Heart right ventricle (tissue), 16 donors: ENCODE measurements at regions not wholly inside any gene's neighbourhood (a gene's known extent, or its start where the extent isn't known, plus 50 kb on each side); places are given as distances from the start of the nearest gene placed in this dataset.

Source experiments
- ATAC-seq, 8 donors: fragments of 200-7000 bp; cut with Tn5 transposase; one replicate each; pipeline ENCODE4 v1.9.1; 2020; ENCODE audit warnings: mild to moderate bottlenecking in 8 of 8, moderate library complexity in 8 of 8, moderate number of reproducible peaks in 1 of 8
- DNase-seq, 2 donors: peaks; one replicate each; pipeline ENCODE4 v3.0.0-alpha.2; 2020
- H3K27ac ChIP-seq, 10 donors: fragments of 200-600 bp; sonication (generic) in 2 of 10; one replicate each; pipeline versions ENCODE4 v1.5.0 to v1.8.0; 2020 to 2022; ENCODE audit warnings: mild to moderate bottlenecking in 3 of 10
- H3K27me3 ChIP-seq, 7 donors: fragments of 200-600 bp; one replicate each; pipeline ENCODE4 v1.8.0; 2021 to 2022; ENCODE audit warnings: mild to moderate bottlenecking in 2 of 7
- H3K36me3 ChIP-seq, 9 donors: fragments of 200-600 bp; sonication (generic) in 1 of 9; one replicate each; pipeline versions ENCODE4 v1.5.0 to v1.8.0; 2020 to 2022; ENCODE audit warnings: mild to moderate bottlenecking in 2 of 9
- H3K4me1 ChIP-seq, 9 donors: fragments of 200-600 bp; sonication (generic) in 1 of 9; one replicate each; pipeline versions ENCODE4 v1.5.0 to v1.8.0; 2020 to 2022; ENCODE audit warnings: mild to moderate bottlenecking in 4 of 9
- H3K4me3 ChIP-seq, 10 donors: fragments of 200-600 bp; sonication (generic) in 2 of 10; one replicate each; pipeline versions ENCODE4 v1.5.0 to v1.8.0; 2020 to 2022; ENCODE audit warnings: mild to moderate bottlenecking in 7 of 10, moderate library complexity in 2 of 10
- H3K9me3 ChIP-seq, 11 donors: fragments of 200-600 bp in 10 of 11; sonication (generic) in 2 of 11; one replicate each; pipeline versions ENCODE4 v1.5.0 to v1.8.0; 2013 to 2022; ENCODE audit warnings: mild to moderate bottlenecking in 2 of 11, control low read depth in 1 of 11, moderate library complexity in 1 of 11
- CTCF ChIP-seq, 9 donors: fragments of 200-600 bp; sonication (generic) in 2 of 9; IDR thresholded peaks; one replicate each; pipeline versions ENCODE4 v1.5.0 to v1.8.0; 2021 to 2022; ENCODE audit warnings: antibody characterized with exemption in 9 of 9, mild to moderate bottlenecking in 5 of 9, moderate library complexity in 1 of 9
- WGBS, 2 donors: extraction: QIAGEN DNeasy Blood & Tissue Kit; methylation state at CpG; one replicate each; pipeline ENCODE4 v1.1.7; 2013; ENCODE audit warnings: inconsistent platforms in 1 of 2; 5-methylcytosine and 5-hydroxymethylcytosine counted together
- intact Hi-C, 10 donors: fragments of 100-400 bp; cut with DNase I; formaldehyde crosslinking; loops; one replicate each; pipeline versions ENCODE4 v1.11.1 to v1.14.2; 2022
- donor health status: Arrhythmogenic right ventricular cardiomyopathy.
- donor health status: ischemic (EF 13 %, LVEDD 7.1; RV severe dilation, severe dysfunction).
- donor health status: healthy with polysubstance abuse.
- donor health status: DM: no; HTN: yes; CAD: no.
- donor health status: DM: no; HTN: no; CAD: no.
- donor health status: ischemic (EF 25% LVEDD 6.9; RV normal size, moderate dysfunction).
- donor health status: ischemic (EF 25% LVEDD 5.7; RV mildly dilated, moderate dysfunction).
- donor health status: healthy.
- donor health status: DM: yes; HTN: yes; CAD: no.
- donor health status: Ischemic cardiomyopathy.
- donor health status: ischemic (EF 35%, LVEDD 5.7; RV mildly dilated, moderate dysfunction).
- donor health status: nonischemic (EF 11% LVEDD 7.7; RV severe dilation, severe dysfunction).
- donor health status: DM: yes; HTN: yes; CAD: no.
- donor health status: PGD.
- donor health status: ischemic (EF 29% LVEDD 5.4; RV normal size, mild dysfunction).
- donor health status: nonischemic (EF 23%, LVEDD 6.1; RV moderate dilation, normal function).

DNA sequence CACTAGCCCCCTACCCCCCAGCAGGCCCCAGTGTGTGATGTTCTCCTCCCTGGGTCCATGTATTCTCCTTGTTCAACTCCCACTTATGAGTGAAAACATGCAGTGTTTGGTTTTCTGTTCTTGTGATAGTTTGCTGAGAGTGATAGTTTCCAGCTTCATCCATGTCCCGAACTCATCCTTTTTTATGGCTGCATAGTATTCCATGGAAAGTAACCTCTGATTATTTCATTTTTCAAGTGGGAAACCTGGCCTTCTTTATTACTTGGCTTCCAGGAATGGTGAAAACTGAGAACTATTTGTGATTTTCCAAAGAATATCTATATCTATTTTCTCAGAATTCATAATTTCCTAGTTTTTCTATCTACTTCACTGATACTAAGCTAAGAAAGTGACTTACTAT, 235.0 kb downstream of the MTERF1 start:
- no peaks in the 10 kb centered on the region for H3K27me3 ChIP-seq
- ATAC-seq (no peak), DNase-seq (no peak)
- H3K9me3 ChIP-seq, result peaks cover 0 to 9% (median 0%) of the 10 kb centered on the region in 11 donors
- no peaks in the 10 kb centered on the region for H3K36me3 ChIP-seq
- no peak for TF ChIP-seq CTCF (IDR thresholded peaks at IDR 0.05)
- no peaks in the 10 kb centered on the region for H3K4me1 ChIP-seq
- no peak overlapping the region for H3K27ac ChIP-seq
- no peak overlapping the region for H3K4me3 ChIP-seq
- WGBS, 2 donors, result 92 to 93% methylated on average over 1 of the region's 1 CpG
- intact Hi-C loops, result loop anchor here in 1 of 10 donors (10.0 kb wide), 1 partner anchor 129 kb away; no protein-coding TSS in a partner anchor

DNA sequence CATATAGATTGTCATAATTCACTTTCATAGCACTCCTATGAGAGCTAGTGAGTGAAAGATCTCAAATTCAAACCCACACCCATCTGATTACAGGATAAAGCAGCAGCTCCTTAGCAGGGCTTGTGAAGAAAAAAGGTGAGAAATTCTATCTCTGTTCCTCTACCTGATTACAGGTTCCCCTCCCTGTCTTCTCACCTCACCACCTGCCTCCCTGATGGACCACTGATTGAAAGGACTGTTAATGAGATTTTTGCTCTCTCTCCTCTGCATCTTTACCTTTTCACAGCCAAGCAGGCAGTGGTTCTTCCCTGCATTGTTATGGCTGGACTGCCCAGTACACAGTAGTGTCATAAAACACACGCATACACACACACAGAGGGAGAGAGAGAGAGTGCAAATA, 228.5 kb downstream of the MTERF1 start:
- Histone ChIP-seq H3K27me3 (no peaks in the 10 kb centered on the region), H3K4me3 (no peak overlapping the region), H3K4me1 (peaks cover 0 to 10% (median 0%) of the 10 kb centered on the region in 9 donors), H3K9me3 (peaks cover 0 to 5% (median 0%) of the 10 kb centered on the region in 11 donors), H3K27ac (no peak overlapping the region), H3K36me3 (no peaks in the 10 kb centered on the region)
- ATAC-seq (no peak), DNase-seq (no peak)
- TF ChIP-seq CTCF (IDR thresholded peaks at IDR 0.05), result no peak
- intact Hi-C loops, result no loop called here
- WGBS, 2 donors, result 100% methylated on average over 1 of the region's 1 CpG

DNA sequence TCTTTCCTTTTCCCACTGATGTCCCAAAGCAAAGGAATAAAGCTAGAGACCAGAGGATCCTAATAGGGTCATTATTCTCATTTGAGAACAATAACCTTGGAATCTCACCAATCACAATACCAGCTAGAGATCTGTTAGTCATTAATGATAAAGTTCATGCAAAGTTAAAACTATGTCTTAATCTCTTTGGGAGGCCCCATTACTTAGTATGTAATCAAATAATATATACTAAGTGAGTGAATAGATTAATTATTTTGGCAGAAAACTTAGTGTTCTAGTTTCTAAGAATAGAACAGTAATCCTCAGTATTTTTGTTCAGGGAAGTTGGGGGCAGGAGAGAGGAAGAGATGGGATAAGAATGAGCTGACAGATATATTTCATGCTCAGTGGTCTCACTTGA, 227.2 kb downstream of the MTERF1 start:
- no peak for DNase-seq
- H3K9me3 ChIP-seq, result peaks cover 0 to 5% (median 0%) of the 10 kb centered on the region in 11 donors
- no peak for ATAC-seq
- TF ChIP-seq CTCF (IDR thresholded peaks at IDR 0.05), result no peak
- no peak overlapping the region for H3K27ac ChIP-seq
- no peaks in the 10 kb centered on the region for H3K36me3 ChIP-seq
- no peak overlapping the region for H3K4me3 ChIP-seq
- H3K27me3 ChIP-seq, result no peaks in the 10 kb centered on the region
- intact Hi-C loops, result no loop called here
- H3K4me1 ChIP-seq, result peaks cover 0 to 10% (median 0%) of the 10 kb centered on the region in 9 donors

DNA sequence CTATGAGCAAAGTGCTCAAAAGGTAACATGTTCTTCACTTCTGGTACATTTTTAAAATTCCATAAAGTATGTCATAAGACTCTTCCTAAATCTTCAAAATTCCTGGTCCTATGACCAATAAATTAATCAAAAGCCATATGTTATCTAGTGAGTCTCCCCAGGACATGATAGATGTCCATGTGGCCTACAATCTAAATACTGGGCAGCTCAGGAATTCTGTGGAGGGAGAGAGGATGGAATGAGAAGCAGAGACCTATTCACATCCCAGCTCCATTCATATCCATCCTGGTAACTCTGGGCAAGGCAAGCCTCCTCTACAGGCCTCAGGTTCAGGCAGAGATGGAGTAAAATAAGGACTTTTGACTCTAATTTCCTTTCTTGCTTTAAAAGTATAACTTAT, 224.8 kb downstream of the MTERF1 start:
- DNase-seq (no peak), ATAC-seq (no peak)
- Histone ChIP-seq H3K4me3 (no peak overlapping the region), H3K27ac (no peak overlapping the region), H3K4me1 (peaks cover 0 to 10% (median 0%) of the 10 kb centered on the region in 9 donors), H3K9me3 (no peaks in the 10 kb centered on the region), H3K27me3 (no peaks in the 10 kb centered on the region), H3K36me3 (no peaks in the 10 kb centered on the region)
- intact Hi-C loops, result no loop called here
- no peak for TF ChIP-seq CTCF (IDR thresholded peaks at IDR 0.05)
